Natural killer cell treated with Interleukin-12 subunit alpha and Interleukin-12 subunit beta and Interleukin-15 and Interleukin-18, amount 100 ng/mL, for 72 hours (primary cell): ENCODE measurements at regions not wholly inside any gene's neighbourhood (a gene's known extent, or its start where the extent isn't known, plus 50 kb on each side); places are given as distances from the start of the nearest gene placed in this dataset.
A peak's percentile ranks its signal among the peaks of the same experiment; 100 is the strongest.

Experiments used
- ATAC-seq, 2 donors: fragments of 150-1000 bp; cut with Tn5 transposase in 1 of 2; sonication (Bioruptor Pico), chemical (Tn5 transposase) in 1 of 2; 2 replicates each; pipeline ENCODE4 v1.10.0; 2021
- DNase-seq: peaks from one replicate; pipeline ENCODE4 v3.0.0; 2022; ENCODE audit warnings: low spot score
- H3K27ac Mint-ChIP-seq, 2 donors: 1 replicate in 1 of 2; 2 replicates in 1 of 2; pipeline ENCODE4 v1.8.0; 2022; ENCODE audit warnings: mixed read lengths in 2 of 2, mild to moderate bottlenecking in 1 of 2, moderate library complexity in 1 of 2
- H3K27me3 Mint-ChIP-seq, 2 donors: 1 replicate in 1 of 2; 2 replicates in 1 of 2; pipeline ENCODE4 v1.8.0; 2022; ENCODE audit warnings: mixed read lengths in 2 of 2
- H3K36me3 Mint-ChIP-seq: one replicate; pipeline ENCODE4 v1.8.0; 2022; ENCODE audit warnings: mixed read lengths
- H3K4me1 Mint-ChIP-seq, 2 donors: 1 replicate in 1 of 2; 2 replicates in 1 of 2; pipeline ENCODE4 v1.8.0; 2022; ENCODE audit warnings: low read depth in 2 of 2, mixed read lengths in 2 of 2, mild to moderate bottlenecking in 1 of 2
- H3K4me3 Mint-ChIP-seq: one replicate; pipeline ENCODE4 v1.8.0; 2022; ENCODE audit warnings: mixed read lengths
- H3K9me3 Mint-ChIP-seq: 2 replicates; pipeline ENCODE4 v1.8.0; 2022; ENCODE audit warnings: mixed read lengths

- Mint-ChIP-seq H3K36me3 (no peaks in the 10 kb centered on the region), H3K27me3 (no peaks in the 10 kb centered on the region), H3K4me1 (no peaks in the 10 kb centered on the region), H3K9me3 (no peaks in the 10 kb centered on the region), H3K27ac (no peak overlapping the region), H3K4me3 (no peak overlapping the region)
- DNase-seq (no peak), ATAC-seq (no peak)
Observed at GRCh38 chr17:79509490-79509889, 101.4 kb downstream of the RBFOX3 start.

- no peak overlapping the region for H3K4me3 Mint-ChIP-seq
- DNase-seq, result no peak
- no peak for ATAC-seq
- no peak overlapping the region for H3K27ac Mint-ChIP-seq
- H3K27me3 Mint-ChIP-seq, result no peaks in the 10 kb centered on the region
- no peaks in the 10 kb centered on the region for H3K9me3 Mint-ChIP-seq
- no peaks in the 10 kb centered on the region for H3K36me3 Mint-ChIP-seq
- H3K4me1 Mint-ChIP-seq, result no peaks in the 10 kb centered on the region
Observed at GRCh38 chr17:79509008-79509407, 101.8 kb downstream of the RBFOX3 start.

- no peaks in the 10 kb centered on the region for H3K36me3 Mint-ChIP-seq
- no peaks in the 10 kb centered on the region for H3K4me1 Mint-ChIP-seq
- no peak overlapping the region for H3K27ac Mint-ChIP-seq
- DNase-seq, result no peak
- H3K9me3 Mint-ChIP-seq, result no peaks in the 10 kb centered on the region
- ATAC-seq, result peak in 1 of 2 donors; percentile 25
- no peaks in the 10 kb centered on the region for H3K27me3 Mint-ChIP-seq
- no peak overlapping the region for H3K4me3 Mint-ChIP-seq
Observed at GRCh38 chr17:79508291-79508716, 102.5 kb downstream of the RBFOX3 start.

- H3K27me3 Mint-ChIP-seq, result peaks cover 0 to 2% of the 10 kb centered on the region in 2 donors
- DNase-seq, result no peak
- no peaks in the 10 kb centered on the region for H3K36me3 Mint-ChIP-seq
- H3K4me1 Mint-ChIP-seq, result no peaks in the 10 kb centered on the region
- no peak overlapping the region for H3K4me3 Mint-ChIP-seq
- no peak for ATAC-seq
- no peaks in the 10 kb centered on the region for H3K9me3 Mint-ChIP-seq
- H3K27ac Mint-ChIP-seq, result no peak overlapping the region
Observed at GRCh38 chr17:79506955-79507354, 103.9 kb downstream of the RBFOX3 start.

GRCh38 chr17:79506150-79506870 is 104.5 kb downstream of the RBFOX3 start:
- Mint-ChIP-seq H3K9me3 (no peaks in the 10 kb centered on the region), H3K4me3 (no peak overlapping the region), H3K27me3 (peaks cover 0 to 3% of the 10 kb centered on the region in 2 donors), H3K27ac (no peak overlapping the region), H3K4me1 (no peaks in the 10 kb centered on the region), H3K36me3 (no peaks in the 10 kb centered on the region)
- DNase-seq (no peak), ATAC-seq (no peak)

- ATAC-seq, result no peak
- Mint-ChIP-seq H3K27me3 (peaks cover 0 to 6% of the 10 kb centered on the region in 2 donors), H3K36me3 (no peaks in the 10 kb centered on the region)
Observed at GRCh38 chr17:79505199-79505598, 105.7 kb downstream of the RBFOX3 start.

GRCh38 chr17:79504181-79504605 is 106.7 kb downstream of the RBFOX3 start:
- Mint-ChIP-seq H3K27ac (no peak overlapping the region), H3K9me3 (no peaks in the 10 kb centered on the region), H3K27me3 (peaks cover 6 to 8% of the 10 kb centered on the region in 2 donors), H3K4me3 (no peak overlapping the region), H3K36me3 (no peaks in the 10 kb centered on the region), H3K4me1 (peaks cover 0 to 3% of the 10 kb centered on the region in 2 donors)
- ATAC-seq (no peak), DNase-seq (no peak)

More at GRCh38 chr17:79505199-79505598, 105.7 kb downstream of the RBFOX3 start:
- H3K4me3 Mint-ChIP-seq, result no peak overlapping the region
- no peak overlapping the region for H3K27ac Mint-ChIP-seq
- H3K4me1 Mint-ChIP-seq, result peaks cover 0 to 3% of the 10 kb centered on the region in 2 donors
- no peaks in the 10 kb centered on the region for H3K9me3 Mint-ChIP-seq
- DNase-seq, result no peak

GRCh38 chr17:79503126-79503839 is 107.6 kb downstream of the RBFOX3 start:
- Mint-ChIP-seq H3K36me3 (no peaks in the 10 kb centered on the region), H3K4me1 (peaks cover 0 to 3% of the 10 kb centered on the region in 2 donors), H3K27me3 (peaks cover 6 to 9% of the 10 kb centered on the region in 2 donors), H3K4me3 (no peak overlapping the region), H3K9me3 (no peaks in the 10 kb centered on the region), H3K27ac (no peak overlapping the region)
- DNase-seq (no peak), ATAC-seq (no peak)

- ATAC-seq (no peak), DNase-seq (no peak)
- Mint-ChIP-seq H3K4me1 (peaks cover 0 to 3% of the 10 kb centered on the region in 2 donors), H3K36me3 (no peaks in the 10 kb centered on the region), H3K4me3 (no peak overlapping the region), H3K27ac (no peak overlapping the region), H3K9me3 (no peaks in the 10 kb centered on the region), H3K27me3 (peaks cover 6 to 9% of the 10 kb centered on the region in 2 donors)
Observed at GRCh38 chr17:79501910-79502309, 108.9 kb downstream of the RBFOX3 start.

GRCh38 chr17:79500745-79501618 is 109.9 kb downstream of the RBFOX3 start:
- peaks cover 0 to 3% of the 10 kb centered on the region in 2 donors for H3K4me1 Mint-ChIP-seq
- ATAC-seq (no peak), DNase-seq (no peak)
- H3K9me3 Mint-ChIP-seq, result no peaks in the 10 kb centered on the region
- no peak overlapping the region for H3K4me3 Mint-ChIP-seq
- no peaks in the 10 kb centered on the region for H3K36me3 Mint-ChIP-seq
- H3K27ac Mint-ChIP-seq, result no peak overlapping the region
- peaks cover 6 to 9% of the 10 kb centered on the region in 2 donors for H3K27me3 Mint-ChIP-seq

- no peak overlapping the region for H3K27ac Mint-ChIP-seq
Observed at GRCh38 chr17:79498854-79499253, 112.0 kb downstream of the RBFOX3 start.

GRCh38 chr17:79497777-79498348 is 113.0 kb downstream of the RBFOX3 start:
- H3K4me3 Mint-ChIP-seq, result no peak overlapping the region
- peaks cover 0 to 3% of the 10 kb centered on the region in 2 donors for H3K4me1 Mint-ChIP-seq
- H3K27me3 Mint-ChIP-seq, result peaks cover 6 to 9% of the 10 kb centered on the region in 2 donors
- no peak overlapping the region for H3K27ac Mint-ChIP-seq
- peak in 1 of 2 donors; percentile 24 for ATAC-seq
- no peaks in the 10 kb centered on the region for H3K9me3 Mint-ChIP-seq
- no peak for DNase-seq
- H3K36me3 Mint-ChIP-seq, result no peaks in the 10 kb centered on the region

More at GRCh38 chr17:79498854-79499253, 112.0 kb downstream of the RBFOX3 start:
- Mint-ChIP-seq H3K9me3 (no peaks in the 10 kb centered on the region), H3K36me3 (no peaks in the 10 kb centered on the region), H3K27me3 (peaks cover 6 to 9% of the 10 kb centered on the region in 2 donors), H3K4me1 (peaks cover 0 to 3% of the 10 kb centered on the region in 2 donors), H3K4me3 (no peak overlapping the region)
- ATAC-seq, result no peak
- no peak for DNase-seq

GRCh38 chr17:79496422-79497005 is 114.3 kb downstream of the RBFOX3 start:
- no peak overlapping the region for H3K4me3 Mint-ChIP-seq
- H3K36me3 Mint-ChIP-seq, result peaks cover 4% of the 10 kb centered on the region
- H3K9me3 Mint-ChIP-seq, result peaks cover 3% of the 10 kb centered on the region
- no peak overlapping the region for H3K27ac Mint-ChIP-seq
- DNase-seq, result no peak
- H3K27me3 Mint-ChIP-seq, result peaks cover 3 to 9% of the 10 kb centered on the region in 2 donors
- ATAC-seq, result no peak
- peaks cover 0 to 3% of the 10 kb centered on the region in 2 donors for H3K4me1 Mint-ChIP-seq
